Vagina (tissue), 2 donors: ENCODE measurements at regions not wholly inside any gene's neighbourhood (a gene's known extent, or its start where the extent isn't known, plus 50 kb on each side); places are given as distances from the start of the nearest gene placed in this dataset.

Source experiments
- CTCF ChIP-seq, 3 experiments: fragments of 450-650 bp in 2 of 3; fragments of 200-600 bp in 1 of 3; sonication (generic) in 1 of 3; IDR thresholded peaks; one replicate each; pipeline ENCODE4 v1.5.1; 2017 to 2019; ENCODE audit warnings: antibody characterized with exemption in 3 of 3, mild to moderate bottlenecking in 2 of 3, moderate library complexity in 2 of 3
- POLR2A ChIP-seq, 2 donors: fragments of 450-650 bp; IDR thresholded peaks; one replicate each; pipeline ENCODE4 v1.6.1; 2017; ENCODE audit warnings: antibody characterized with exemption in 2 of 2, mild to moderate bottlenecking in 2 of 2, moderate library complexity in 2 of 2

DNA sequence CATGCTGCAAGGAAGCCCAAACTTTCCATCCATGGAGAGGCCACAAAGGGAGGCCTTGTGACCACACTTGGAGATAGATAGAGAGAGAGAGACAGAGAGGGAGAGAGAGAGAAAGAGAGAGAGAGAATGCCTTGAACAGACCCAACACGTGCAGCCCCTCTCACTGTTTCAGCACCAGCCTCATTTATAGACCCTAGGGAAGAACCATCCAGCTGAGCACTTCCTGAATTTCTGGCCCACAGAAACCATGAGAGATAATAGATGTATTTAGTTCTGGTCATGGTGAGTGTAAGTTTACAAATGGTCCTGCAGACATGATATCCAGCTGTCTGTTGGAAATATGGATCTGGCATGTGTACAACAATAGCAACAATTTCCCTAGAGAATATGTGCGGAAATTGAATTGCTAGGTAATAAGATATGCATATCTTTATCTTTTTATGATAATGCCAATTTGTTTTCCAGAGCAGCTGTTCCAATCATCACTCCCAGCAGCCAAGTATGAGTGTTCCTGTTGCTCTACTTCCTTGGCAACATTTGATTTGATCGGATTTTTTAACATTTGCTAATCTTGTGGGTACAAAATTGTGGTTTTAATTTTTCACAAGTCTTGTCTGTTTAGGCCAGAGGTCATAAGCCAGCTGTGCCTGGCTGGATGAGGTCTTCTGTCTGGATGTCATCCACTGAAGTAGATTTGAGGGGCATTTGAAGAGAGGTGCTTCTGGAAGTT lies 217.3 kb upstream of the IL12B start:
- TF ChIP-seq CTCF (IDR thresholded peaks at IDR 0.05) (no peak), POLR2A (IDR thresholded peaks at IDR 0.05) (no peak)
